ENCODE measurements at regions not wholly inside any gene's neighbourhood (a gene's known extent, or its start where the extent isn't known, plus 50 kb on each side); places are given as distances from the start of the nearest gene placed in this dataset.

DNA sequence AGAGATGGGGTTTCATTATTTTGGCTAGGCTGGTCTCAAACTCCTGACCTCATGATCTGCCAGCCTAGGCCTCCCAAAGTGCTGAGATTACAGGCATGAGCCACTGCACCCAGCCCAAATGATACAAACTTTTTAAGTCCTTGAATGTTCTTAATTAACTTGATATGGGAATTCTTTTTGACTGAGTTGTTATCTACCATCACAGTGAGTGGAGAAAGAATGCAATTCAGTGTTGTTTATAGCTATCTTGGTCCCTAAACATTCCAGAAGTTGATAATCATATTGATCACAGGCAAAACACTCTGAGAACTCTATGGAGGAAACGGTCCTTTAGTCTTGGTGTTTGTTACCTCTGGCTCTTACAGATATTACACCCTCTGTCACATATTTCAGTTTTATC, 1072.5 kb downstream of the SUCLG1 start:
- TF ChIP-seq CTCF (IDR thresholded peaks at IDR 0.05; ENCODE audit: low read depth, low read length, poor library complexity, severe bottlenecking): no peak
- no peak for TF ChIP-seq EZH2phosphoT487 (IDR thresholded peaks at IDR 0.05; ENCODE audit: borderline replicate concordance, low read length)

All from DOHH2 (cell line).